ENCODE measurements at regions not wholly inside any gene's neighbourhood (a gene's known extent, or its start where the extent isn't known, plus 50 kb on each side); places are given as distances from the start of the nearest gene placed in this dataset.

- no peak for DNase-seq (ENCODE audit: low read depth)
- no peak for TF ChIP-seq CTCF (IDR thresholded peaks at IDR 0.05; ENCODE audit: control insufficient read depth, extremely low read depth, insufficient read depth)
- H3K4me3 ChIP-seq (ENCODE audit: low read depth, low read length) = no peak overlapping the region
Observed at GRCh38 chr2:55102056-55102812, 52.0 kb upstream of the RTN4 start.

GRCh38 chr2:55101466-55101865 lies 51.2 kb upstream of the RTN4 start:
- DNase-seq (ENCODE audit: low read depth) = no peak
- TF ChIP-seq CTCF (IDR thresholded peaks at IDR 0.05; ENCODE audit: control insufficient read depth, extremely low read depth, insufficient read depth) = no peak
- no peak overlapping the region for H3K4me3 ChIP-seq (ENCODE audit: low read depth, low read length)

- DNase-seq (ENCODE audit: low read depth) = peak; percentile 40
- no peak for TF ChIP-seq CTCF (IDR thresholded peaks at IDR 0.05; ENCODE audit: control insufficient read depth, extremely low read depth, insufficient read depth)
- peak overlapping the region; percentile 11; the same call in 1 of the 2 replicates for H3K4me3 ChIP-seq (ENCODE audit: low read depth, low read length)
Observed at GRCh38 chr2:55099878-55100820, 49.9 kb upstream of the RTN4 start.

Measured in LNCaP clone FGC (cell line).